HepG2 (cell line): ENCODE measurements at regions not wholly inside any gene's neighbourhood (a gene's known extent, or its start where the extent isn't known, plus 50 kb on each side); places are given as distances from the start of the nearest gene placed in this dataset.

Experiments
- ATAC-seq: fragments of 200-7000 bp; cut with Tn5 transposase; 3 replicates; pipeline ENCODE4 v1.9.1; 2020; ENCODE audit warnings: mild to moderate bottlenecking, moderate library complexity
- BruUV-seq: library from RNA; stranded (reverse); fragments of 400-500 nt; replicated peaks from 2 replicates; lab custom pipeline; 2021; lab: Mats Ljungman, UMichigan
- CTCF ChIA-PET: fragments of 300-600 bp; formaldehyde crosslinking; extraction: SDS; loops from one replicate; lab custom pipeline; 2021; ENCODE audit warnings: low total read pairs, inconsistent platforms, low intra/inter-chr PET ratio; lab: Yijun Ruan, JAX
- POLR2A ChIA-PET: fragments of 350-600 bp; sonication (Branson Sonifier 250); formaldehyde crosslinking; loops from one replicate; lab custom pipeline; 2020; ENCODE audit warnings: antibody characterized with exemption, inconsistent platforms; lab: Yijun Ruan, JAX
- DNase-seq: peaks from one replicate; pipeline ENCODE4 v3.0.0-alpha.2; 2015; ENCODE audit warnings: low spot score
- FAIRE-seq: peaks from 3 replicates; lab custom pipeline; 2011; peaks lifted over from hg19 to GRCh38; lab: Jason Lieb, UNC
- H2AFZ ChIP-seq: one replicate; pipeline ENCODE4 v1.6.1; 2011; ENCODE audit warnings: low read length, inconsistent platforms
- H3K27ac ChIP-seq: fragments of 300-600 bp; 3 replicates; pipeline ENCODE4 v1.8.0; 2011; ENCODE audit warnings: mixed run types, mild to moderate bottlenecking, mixed read lengths, low read length, inconsistent platforms; ENCODE audit not compliant: insufficient read depth; ENCODE audit errors: extremely low read length
- H3K27me3 ChIP-seq, 2 experiments: fragments of 200-600 bp in 1 of 2; 2 replicates in 1 of 2; 3 replicates in 1 of 2; pipeline versions ENCODE4 v1.6.0 to v1.8.0; 2011; ENCODE audit warnings: low read length in 2 of 2, mild to moderate bottlenecking in 2 of 2, moderate library complexity in 2 of 2, inconsistent platforms in 1 of 2; ENCODE audit not compliant: insufficient read depth in 2 of 2, control insufficient read depth in 1 of 2
- H3K36me3 ChIP-seq, 2 experiments: fragments of 200-600 bp in 1 of 2; replicated peaks in 1 of 2; 2 replicates in 1 of 2; 3 replicates in 1 of 2; pipeline versions ENCODE4 v1.5.1 to v1.8.0; 2011; ENCODE audit warnings: low read length in 2 of 2, inconsistent platforms in 1 of 2; ENCODE audit not compliant: insufficient read depth in 2 of 2, control insufficient read depth in 1 of 2
- H3K4me1 ChIP-seq: 2 replicates; pipeline ENCODE4 v1.5.1; 2012; ENCODE audit warnings: low read length, inconsistent platforms; ENCODE audit not compliant: insufficient read depth
- H3K4me2 ChIP-seq: 2 replicates; pipeline ENCODE4 v1.6.0; 2011; ENCODE audit warnings: low read depth, low read length, inconsistent platforms
- H3K4me3 ChIP-seq, 3 experiments: fragments of 200-600 bp in 1 of 3; sonication (generic), shearing (Covaris generic) in 1 of 3; replicated peaks in 1 of 3; 2 replicates each; pipeline ENCODE4 v1.5.1; 2011 to 2016; ENCODE audit warnings: low read length in 3 of 3, inconsistent platforms in 2 of 3, low read depth in 2 of 3, mild to moderate bottlenecking in 2 of 3, control low read depth in 1 of 3, mixed read lengths in 1 of 3; ENCODE audit not compliant: insufficient read depth in 1 of 3
- H3K79me2 ChIP-seq: one replicate; pipeline ENCODE4 v1.6.1; 2011; ENCODE audit warnings: low read length, inconsistent platforms; ENCODE audit not compliant: insufficient read depth
- H3K9ac ChIP-seq: 2 replicates; pipeline ENCODE4 v1.6.0; 2011; ENCODE audit warnings: mild to moderate bottlenecking, low read depth, low read length, inconsistent platforms; ENCODE audit not compliant: insufficient read depth
- H3K9me3 ChIP-seq: 2 replicates; pipeline ENCODE4 v1.5.1; 2012; ENCODE audit warnings: mild to moderate bottlenecking, low read length
- H4K20me1 ChIP-seq: 2 replicates; pipeline ENCODE4 v1.6.0; 2011; ENCODE audit warnings: inconsistent platforms, mild to moderate bottlenecking, low read length, moderate library complexity; ENCODE audit not compliant: insufficient read depth
- NR2C2 ChIP-seq: sonication (generic); formaldehyde crosslinking; IDR thresholded peaks from 2 replicates; pipeline ENCODE4 v1.4.0; 2020; ENCODE audit warnings: missing genetic modification reagents, mild to moderate bottlenecking, moderate library complexity, borderline replicate concordance
- PCBP1 ChIP-seq: fragments of 200-400 bp; formaldehyde crosslinking; IDR thresholded peaks from 2 replicates; pipeline ENCODE4 v1.6.1; 2017; ENCODE audit warnings: mild to moderate bottlenecking, low read depth, low read length, borderline replicate concordance
- SALL2 ChIP-seq: sonication (generic); formaldehyde crosslinking; IDR thresholded peaks from 2 replicates; pipeline ENCODE4 v1.8.1; 2023; ENCODE audit warnings: mild to moderate bottlenecking, missing genetic modification reagents, inconsistent platforms
- ZNF12 ChIP-seq: sonication (generic); formaldehyde crosslinking; IDR thresholded peaks from 2 replicates; pipeline ENCODE4 v1.5.0; 2020; ENCODE audit warnings: missing genetic modification reagents
- ZNF260 ChIP-seq: sonication (generic); formaldehyde crosslinking; IDR thresholded peaks from 2 replicates; pipeline ENCODE4 v1.4.0; 2020; ENCODE audit warnings: missing genetic modification reagents, low read depth, mild to moderate bottlenecking, borderline replicate concordance
- ZNF3 ChIP-seq: IDR thresholded peaks from 2 replicates; pipeline ENCODE4 v1.7.0; 2017; ENCODE audit warnings: inconsistent platforms
- ZSCAN20 ChIP-seq: sonication (generic); formaldehyde crosslinking; IDR thresholded peaks from 2 replicates; pipeline ENCODE4 v1.4.0; 2020; ENCODE audit warnings: missing genetic modification reagents, mild to moderate bottlenecking, borderline replicate concordance
- WGBS: methylation state at CpG from one replicate; pipeline ENCODE4 v1.1.6; 2017; ENCODE audit warnings: low lambda C conversion rate; 5-methylcytosine and 5-hydroxymethylcytosine counted together
- in situ Hi-C: cut with HindIII; loops from 2 replicates; pipeline ENCODE4 v1.10.0; 2017; ENCODE audit warnings: low pct_unique_long_range_greater_than_20kb; ENCODE audit not compliant: extremely low pct_ligation_motif_present
- intact Hi-C: fragments of 100-400 bp; cut with micrococcal nuclease; formaldehyde crosslinking; loops from one replicate; pipeline ENCODE4 v1.10.0; 2022; ENCODE audit not compliant: unreplicated experiment
- TF ChIP-seq, protein P1 (sequence below): IDR thresholded peaks from 2 replicates; pipeline ENCODE4 v1.6.1; 2016; ENCODE audit warnings: low read depth, borderline replicate concordance

DNA sequence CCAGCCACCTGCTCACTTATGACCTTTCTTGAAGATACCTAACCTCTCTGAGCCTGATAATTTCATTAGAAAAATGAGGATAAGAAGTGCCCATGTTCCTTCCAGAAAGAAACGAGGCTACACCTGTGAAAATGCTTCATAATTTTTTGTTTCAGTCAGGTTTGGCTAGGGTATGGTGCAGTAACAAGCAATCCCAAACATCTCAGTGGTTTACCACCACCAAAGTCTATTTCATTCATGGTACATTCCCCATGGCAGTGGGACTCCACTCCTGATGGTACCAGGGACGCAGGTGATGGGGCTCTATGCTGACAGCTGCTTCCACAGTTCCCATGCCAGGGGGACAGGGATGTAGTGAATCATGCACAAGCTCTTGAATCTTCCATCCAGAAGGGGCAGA is 147.6 kb upstream of the CES5A start:
- intact Hi-C loops (no loop called here), in situ Hi-C loops (no loop called here)
- DNase-seq (no peak), FAIRE-seq (no peak), ATAC-seq (no peak)
- Histone ChIP-seq H3K9ac (no peak overlapping the region), H3K36me3 (no peaks in the 10 kb centered on the region), H3K4me3 (no peak overlapping the region), H3K4me1 (no peaks in the 10 kb centered on the region), H3K27me3 (no peaks in the 10 kb centered on the region), H3K4me2 (no peak overlapping the region), H2AFZ (no peak overlapping the region), H3K79me2 (no peaks in the 10 kb centered on the region), H4K20me1 (no peaks in the 10 kb centered on the region), H3K27ac (no peak overlapping the region), H3K9me3 (no peaks in the 10 kb centered on the region)
- ChIA-PET CTCF (no interaction called here), POLR2A (no interaction called here)
- 0% methylated on average over 2 of the region's 2 CpGs for WGBS
- no TSS peak for BruUV-seq
- no peak for TF ChIP-seq NR2C2 (CRISPR knock-in tag)
- 0 out of 2 replicates have a peak, but pooled peaks have one; percentile 63 for TF ChIP-seq ZNF12
- TF ChIP-seq, protein P1, sequence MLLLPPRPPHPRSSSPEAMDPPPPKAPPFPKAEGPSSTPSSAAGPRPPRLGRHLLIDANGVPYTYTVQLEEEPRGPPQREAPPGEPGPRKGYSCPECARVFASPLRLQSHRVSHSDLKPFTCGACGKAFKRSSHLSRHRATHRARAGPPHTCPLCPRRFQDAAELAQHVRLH (CRISPR knock-in tag): no peak

DNA sequence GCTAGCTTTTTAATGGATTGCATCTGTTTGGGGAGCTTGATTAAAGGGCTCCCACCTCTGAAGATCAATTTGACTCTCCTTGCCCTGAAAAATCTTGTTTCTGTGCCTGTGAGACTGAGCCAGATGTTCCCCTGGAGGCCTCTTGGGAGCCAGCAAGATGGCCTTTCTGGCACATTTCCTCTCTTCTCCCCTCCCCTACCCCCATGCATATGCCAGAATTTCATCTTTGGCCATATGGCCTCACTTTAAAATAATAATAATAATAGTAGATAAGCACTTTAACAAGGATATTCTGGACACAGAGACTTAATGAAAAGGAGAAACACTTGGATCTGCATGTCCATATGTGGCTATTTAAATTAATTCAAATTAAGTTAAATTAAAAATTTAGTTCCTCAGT is 144.1 kb upstream of the CES5A start:
- no peaks in the 10 kb centered on the region for H4K20me1 ChIP-seq
- ATAC-seq: no peak
- H3K27ac ChIP-seq: no peak overlapping the region
- POLR2A ChIA-PET: no interaction called here
- no peaks in the 10 kb centered on the region for H3K9me3 ChIP-seq
- intact Hi-C loops: no loop called here
- H3K4me1 ChIP-seq: no peaks in the 10 kb centered on the region
- FAIRE-seq: no peak
- TF ChIP-seq SALL2 (CRISPR knock-in tag): no peak
- TF ChIP-seq ZNF260 (CRISPR knock-in tag): no peak
- no peak for TF ChIP-seq ZSCAN20
- no peak for TF ChIP-seq PCBP1
- TF ChIP-seq ZNF3 (CRISPR knock-in tag): no peak
- H3K9ac ChIP-seq: no peak overlapping the region
- CTCF ChIA-PET: no interaction called here
- no TSS peak for BruUV-seq
- H3K79me2 ChIP-seq: no peaks in the 10 kb centered on the region
- no peaks in the 10 kb centered on the region for H3K27me3 ChIP-seq
- H2AFZ ChIP-seq: no peak overlapping the region
- DNase-seq: no peak
- H3K4me2 ChIP-seq: no peak overlapping the region
- no peak overlapping the region for H3K4me3 ChIP-seq
- in situ Hi-C loops: no loop called here
- no peaks in the 10 kb centered on the region for H3K36me3 ChIP-seq
